GM10248 (cell line): ENCODE measurements at regions not wholly inside any gene's neighbourhood (a gene's known extent, or its start where the extent isn't known, plus 50 kb on each side); places are given as distances from the start of the nearest gene placed in this dataset.
"Not testable (repeated sequence)": the region's sequence is repeated elsewhere in the genome, so short reads cannot be mapped to it uniquely, and the experiment has no call there.

ENCODE experiments used
- CTCF ChIA-PET: fragments of 300-600 bp; sonication (Branson Sonifier 250); formaldehyde crosslinking; extraction: SDS; loops from one replicate; lab custom pipeline; 2021; ENCODE audit warnings: antibody characterized with exemption; lab: Yijun Ruan, JAX
- POLR2A ChIA-PET: fragments of 350-650 bp; sonication (Branson Sonifier 250); formaldehyde crosslinking; extraction: SDS; loops from one replicate; lab custom pipeline; 2020; ENCODE audit warnings: antibody characterized with exemption; lab: Yijun Ruan, JAX
- DNase-seq: peaks from one replicate; pipeline ENCODE4 v3.0.0; 2012; ENCODE audit errors: extremely low spot score
- CTCF ChIP-seq: IDR thresholded peaks from 2 replicates; pipeline ENCODE4 v1.5.1; 2012; ENCODE audit warnings: mild to moderate bottlenecking, low read depth; ENCODE audit errors: extremely low read depth, missing control alignments, control extremely low read depth

DNA sequence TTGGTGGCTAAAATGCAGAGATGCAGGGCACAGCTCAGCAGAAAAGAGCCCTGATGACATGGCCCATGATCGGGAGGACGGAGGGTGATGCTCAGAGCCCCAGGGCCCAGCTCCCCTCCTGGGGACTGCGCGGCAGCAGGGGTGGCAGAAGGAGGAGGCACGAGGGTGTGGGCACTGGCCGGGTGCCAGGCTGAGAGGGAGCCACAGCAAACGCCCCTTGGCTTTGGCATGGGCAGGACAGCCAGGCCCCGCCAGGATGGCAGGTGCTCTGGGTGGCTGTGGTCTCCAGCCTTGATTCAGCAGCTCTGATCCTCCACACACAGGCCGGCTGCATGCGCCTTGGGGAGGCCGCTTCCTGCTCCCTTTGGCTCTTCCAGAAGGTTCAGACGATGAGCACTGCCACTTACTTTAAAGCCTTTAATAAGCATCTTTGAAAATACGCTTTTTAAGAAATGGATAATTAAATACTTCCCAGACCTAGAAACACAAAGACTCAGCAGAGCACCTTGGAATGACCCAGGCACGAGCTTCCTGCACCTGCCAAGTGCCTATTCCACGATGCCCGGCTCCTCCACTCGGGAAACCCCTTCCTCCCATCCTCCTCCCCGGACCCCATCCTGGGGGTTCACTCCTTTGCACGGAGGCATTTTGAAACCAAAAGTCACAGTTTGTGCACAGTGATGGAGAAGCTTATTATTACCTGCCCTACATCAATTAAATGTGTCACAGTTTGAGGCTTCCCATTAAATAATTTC is 78.5 kb upstream of the SNTG2 start:
- no peak for DNase-seq
- no peak for TF ChIP-seq CTCF
- ChIA-PET CTCF (no interaction called here), POLR2A (no interaction called here)

DNA sequence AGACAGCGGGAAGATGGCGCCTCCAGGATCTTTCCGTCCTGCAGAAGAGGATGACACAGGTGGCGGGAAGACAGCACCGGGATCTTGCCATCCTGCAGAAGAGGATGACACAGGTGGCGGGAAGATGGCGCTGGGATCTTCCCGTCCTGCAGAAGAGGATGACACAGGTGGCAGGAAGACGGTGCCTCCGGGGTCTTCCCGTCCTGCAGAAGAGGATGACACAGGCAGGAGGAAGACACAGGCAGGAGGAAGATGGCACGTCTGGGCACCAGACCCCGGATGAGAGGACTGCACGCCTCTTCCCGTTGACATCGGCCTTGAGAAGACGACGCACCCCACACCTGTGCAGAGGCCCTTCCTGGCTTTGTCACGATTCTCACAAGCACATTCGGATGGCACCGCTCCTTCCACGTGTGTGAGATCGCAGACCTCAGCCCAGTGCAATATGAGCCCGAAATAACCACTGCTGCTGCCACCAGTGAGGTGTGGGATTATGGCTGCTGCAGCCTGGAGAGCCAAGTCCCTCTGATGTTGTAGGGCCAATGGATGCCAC is 79.4 kb upstream of the SNTG2 start:
- DNase-seq = no peak
- POLR2A ChIA-PET = no interaction called here
- no peak for TF ChIP-seq CTCF
- CTCF ChIA-PET = no interaction called here

GRCh38 chr2:870426-870825 is 80.2 kb upstream of the SNTG2 start:
- TF ChIP-seq CTCF = no peak
- ChIA-PET CTCF (no interaction called here), POLR2A (no interaction called here)
- no peak for DNase-seq

GRCh38 chr2:869894-870293 is 80.8 kb upstream of the SNTG2 start:
- POLR2A ChIA-PET = no interaction called here
- CTCF ChIA-PET = no interaction called here
- no peak for DNase-seq
- TF ChIP-seq CTCF = no peak

DNA sequence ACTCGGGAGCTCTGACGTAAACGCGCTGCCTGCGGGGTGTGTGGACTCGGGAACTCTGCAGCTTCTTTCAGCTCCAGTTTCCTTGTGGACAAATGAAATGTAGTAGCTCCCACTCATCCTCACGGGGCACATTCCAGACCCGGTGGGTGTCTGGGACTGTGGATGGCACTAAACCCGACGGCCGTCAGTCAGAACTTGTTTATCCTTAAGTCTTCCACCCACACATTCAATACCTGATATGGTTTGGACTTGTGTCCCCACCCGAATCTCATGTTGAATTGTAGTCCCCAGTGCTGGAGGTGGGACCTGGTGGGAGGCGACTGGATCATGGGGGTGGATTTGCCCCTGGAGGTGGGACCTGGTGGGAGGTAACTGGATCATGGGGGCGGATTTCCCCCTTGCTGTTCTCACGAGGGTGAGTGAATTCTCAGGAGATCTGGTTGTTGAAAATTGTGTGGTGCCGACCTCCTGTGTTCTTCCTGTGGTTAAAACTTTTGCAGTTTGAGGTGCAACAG is 81.2 kb upstream of the SNTG2 start:
- ChIA-PET POLR2A (no interaction called here), CTCF (no interaction called here)
- DNase-seq = no peak
- no peak for TF ChIP-seq CTCF

- DNase-seq, POLR2A ChIA-PET, CTCF ChIA-PET: not testable (repeated sequence)
Observed at GRCh38 chr2:868857-869256, 81.8 kb upstream of the SNTG2 start.

- POLR2A ChIA-PET = no interaction called here
- CTCF ChIA-PET = interaction anchor here (0.9 kb wide), 1 partner anchor 14 kb away, joined by 3 read pairs; no protein-coding TSS in a partner anchor
- no peak for DNase-seq
- no peak for TF ChIP-seq CTCF
Observed at GRCh38 chr2:867296-867695, 83.4 kb upstream of the SNTG2 start.
